Esophagus (tissue), 2 donors: ENCODE measurements at regions not wholly inside any gene's neighbourhood (a gene's known extent, or its start where the extent isn't known, plus 50 kb on each side); places are given as distances from the start of the nearest gene placed in this dataset.

ENCODE experiments used
- H3K27ac ChIP-seq, 2 donors: one replicate each; pipeline ENCODE4 v1.5.1; 2013; ENCODE audit warnings: low read depth in 2 of 2, mild to moderate bottlenecking in 2 of 2, inconsistent platforms in 1 of 2, low read length in 1 of 2, moderate library complexity in 1 of 2
- H3K27me3 ChIP-seq, 2 donors: one replicate each; pipeline ENCODE4 v1.6.1; 2013; ENCODE audit warnings: low read length in 2 of 2, control low read depth in 1 of 2, mild to moderate bottlenecking in 1 of 2; ENCODE audit not compliant: insufficient read depth in 2 of 2, control insufficient read depth in 1 of 2
- H3K36me3 ChIP-seq, 2 donors: one replicate each; pipeline ENCODE4 v1.6.1; 2013; ENCODE audit warnings: low read length in 1 of 2; ENCODE audit not compliant: control insufficient read depth in 2 of 2, insufficient read depth in 2 of 2
- H3K4me1 ChIP-seq, 2 donors: one replicate each; pipeline ENCODE4 v1.6.1; 2013; ENCODE audit warnings: low read length in 1 of 2; ENCODE audit not compliant: control insufficient read depth in 2 of 2, insufficient read depth in 2 of 2
- H3K4me3 ChIP-seq, 2 donors: one replicate each; pipeline ENCODE4 v1.5.1; 2013; ENCODE audit warnings: low read length in 2 of 2, mild to moderate bottlenecking in 2 of 2, low read depth in 1 of 2, moderate library complexity in 1 of 2
- H3K9me3 ChIP-seq, 2 donors: one replicate each; pipeline ENCODE4 v1.6.1; 2013; ENCODE audit warnings: mild to moderate bottlenecking in 2 of 2, low read depth in 1 of 2, low read length in 1 of 2, moderate library complexity in 1 of 2; ENCODE audit not compliant: control insufficient read depth in 2 of 2, insufficient read depth in 1 of 2
- WGBS, 2 donors: extraction: QIAGEN DNeasy Blood & Tissue Kit; methylation state at CpG; one replicate each; pipeline ENCODE4 v1.1.7; 2013; 5-methylcytosine and 5-hydroxymethylcytosine counted together
- donor health status: healthy with polysubstance abuse.
- donor health status: Bipolar disorder and iron deficiency.

DNA sequence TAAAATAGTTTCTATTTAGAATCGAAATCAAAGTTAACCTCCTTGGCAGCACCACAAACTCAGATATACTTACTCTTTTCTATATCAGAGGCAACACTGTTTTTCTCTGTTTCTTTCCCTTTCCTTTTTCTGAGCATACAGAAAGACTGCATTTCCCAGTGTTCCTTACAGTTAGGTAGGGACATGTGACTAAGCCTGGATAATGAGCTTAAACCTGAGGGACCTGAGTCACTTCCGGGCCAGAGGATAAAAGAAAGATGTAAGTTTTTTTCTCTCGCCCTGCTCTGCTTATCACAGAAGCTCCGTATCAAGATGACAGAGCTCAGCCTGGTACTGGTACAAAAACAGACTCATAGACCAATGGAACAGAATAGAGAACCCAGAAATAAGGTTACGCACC, 531.9 kb downstream of the KLF12 start:
- no peak overlapping the region for H3K4me3 ChIP-seq
- H3K27ac ChIP-seq = no peak overlapping the region
- no peaks in the 10 kb centered on the region for H3K4me1 ChIP-seq
- H3K36me3 ChIP-seq = no peaks in the 10 kb centered on the region
- WGBS, 2 donors = 73 to 75% methylated on average over 5 of the region's 5 CpGs
- no peaks in the 10 kb centered on the region for H3K9me3 ChIP-seq
- no peaks in the 10 kb centered on the region for H3K27me3 ChIP-seq

DNA sequence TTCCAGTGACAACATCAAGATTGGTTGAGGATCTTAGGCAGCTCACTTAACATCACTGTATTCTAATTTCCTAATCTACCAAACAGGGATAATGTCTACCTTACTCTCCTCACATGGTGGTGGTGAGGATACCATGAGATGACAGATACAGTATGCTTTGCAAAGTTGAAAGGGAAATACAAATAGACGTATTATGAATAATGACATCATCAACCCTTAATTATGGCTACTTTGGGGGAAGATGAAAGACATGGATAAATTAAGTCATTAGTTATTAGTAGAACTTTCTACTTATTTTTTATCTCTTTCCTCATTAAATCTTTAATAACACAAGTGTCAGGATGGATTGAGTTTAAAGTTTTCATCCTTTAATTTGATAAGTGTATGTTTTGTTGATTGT, 532.5 kb downstream of the KLF12 start:
- 81 to 83% methylated on average over 1 of the region's 1 CpG for WGBS, 2 donors
- H3K4me1 ChIP-seq = no peaks in the 10 kb centered on the region
- H3K36me3 ChIP-seq = no peaks in the 10 kb centered on the region
- no peak overlapping the region for H3K27ac ChIP-seq
- no peaks in the 10 kb centered on the region for H3K9me3 ChIP-seq
- H3K4me3 ChIP-seq = no peak overlapping the region
- H3K27me3 ChIP-seq = no peaks in the 10 kb centered on the region

DNA sequence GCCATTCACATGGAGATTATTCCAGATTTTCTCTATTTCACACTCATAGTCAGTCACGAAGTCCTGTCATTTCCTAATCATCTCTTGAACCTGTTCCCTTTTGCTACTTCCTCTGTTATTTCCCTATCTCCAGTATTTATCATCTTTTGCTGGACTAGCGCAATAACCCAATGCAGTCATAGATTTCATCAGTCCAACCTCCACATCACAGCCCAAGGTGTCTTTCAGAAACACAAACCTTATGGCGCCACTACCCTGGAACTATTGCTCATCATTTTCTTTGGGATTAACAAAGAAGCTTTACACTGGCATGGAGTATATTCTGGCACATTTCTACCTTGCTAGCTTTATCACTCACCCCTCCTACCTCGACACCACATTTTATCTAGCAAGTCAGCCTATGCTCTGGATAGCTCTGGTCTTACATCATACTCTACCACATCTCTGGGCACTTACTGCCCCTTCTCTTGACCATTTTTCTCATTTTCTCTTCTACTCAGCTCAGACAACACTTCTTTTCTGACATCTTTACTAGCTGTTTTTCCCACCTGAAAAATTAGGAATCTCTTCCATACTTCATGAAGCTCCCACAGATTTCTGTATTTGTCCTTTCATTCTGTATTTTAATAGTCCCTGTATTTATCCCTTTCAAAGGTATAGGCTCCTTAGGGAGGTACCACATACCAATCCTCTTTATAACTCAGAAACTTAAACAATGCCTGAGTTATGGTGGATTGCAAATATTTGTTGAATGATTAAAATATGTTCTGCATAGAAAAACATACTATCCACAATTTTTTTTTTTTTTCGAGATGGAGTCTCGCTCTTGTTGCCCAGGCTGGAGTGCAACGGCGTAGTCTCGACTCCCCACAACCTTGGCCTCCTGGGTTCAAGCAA, 534.7 kb downstream of the KLF12 start:
- no peaks in the 10 kb centered on the region for H3K27me3 ChIP-seq
- no peaks in the 10 kb centered on the region for H3K36me3 ChIP-seq
- H3K4me3 ChIP-seq = no peak overlapping the region
- H3K27ac ChIP-seq = no peak overlapping the region
- H3K4me1 ChIP-seq = no peaks in the 10 kb centered on the region
- 88 to 89% methylated on average over 9 of the region's 9 CpGs for WGBS, 2 donors
- no peaks in the 10 kb centered on the region for H3K9me3 ChIP-seq

DNA sequence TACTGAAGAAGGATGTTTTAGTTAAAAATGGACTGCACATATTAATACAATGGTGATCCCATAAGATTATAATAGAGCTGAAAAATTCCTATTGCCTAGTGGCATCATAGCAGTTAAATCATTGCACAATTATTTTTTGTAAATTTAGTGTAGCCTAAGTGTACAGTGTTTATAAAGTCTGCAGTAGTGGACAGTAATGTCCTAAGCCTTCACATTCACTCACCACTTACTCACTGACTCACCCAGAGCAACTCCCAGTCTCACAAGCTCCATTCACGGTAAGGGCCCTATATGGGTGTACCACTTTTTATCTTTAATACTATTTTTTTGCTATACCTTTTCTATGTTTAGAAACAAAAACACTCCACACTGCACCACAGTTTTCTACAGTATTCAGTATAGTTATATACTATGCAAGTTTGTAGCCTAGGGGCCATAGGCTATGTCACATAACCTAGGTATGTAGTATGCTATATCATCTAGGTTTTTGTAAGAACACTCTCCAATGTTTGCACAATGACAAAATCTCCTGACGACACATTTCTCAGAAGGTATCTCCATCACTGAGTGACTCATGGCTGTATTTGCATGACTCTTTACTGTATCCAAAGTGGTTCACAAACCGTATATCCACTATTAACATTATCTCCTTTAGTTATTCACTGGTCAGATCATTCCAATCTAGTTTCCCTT, 536.0 kb downstream of the KLF12 start:
- Histone ChIP-seq H3K27me3 (no peaks in the 10 kb centered on the region), H3K4me1 (no peaks in the 10 kb centered on the region), H3K27ac (no peak overlapping the region), H3K4me3 (no peak overlapping the region), H3K36me3 (no peaks in the 10 kb centered on the region), H3K9me3 (no peaks in the 10 kb centered on the region)
- 52 to 65% methylated on average over 3 of the region's 3 CpGs for WGBS, 2 donors

DNA sequence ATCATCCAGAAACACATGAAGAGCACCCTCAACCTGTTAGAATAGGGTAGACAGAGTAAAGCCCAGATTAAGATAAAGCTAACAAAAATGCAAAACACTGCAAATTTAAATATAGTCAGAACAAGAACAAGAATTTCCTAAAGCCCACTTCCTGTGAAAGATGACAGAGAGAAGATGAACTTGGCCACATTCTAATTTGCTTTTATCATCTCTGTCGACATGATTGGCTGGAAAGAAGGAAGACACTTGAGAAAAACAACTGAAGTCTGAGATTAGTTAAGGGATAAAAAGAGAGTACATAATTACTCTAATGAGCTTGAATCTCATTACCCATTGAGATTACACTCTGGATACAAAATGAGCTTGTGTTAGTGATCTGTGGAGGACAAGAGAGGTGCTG, 537.6 kb downstream of the KLF5 start:
- H3K27me3 ChIP-seq = no peaks in the 10 kb centered on the region
- H3K4me3 ChIP-seq = no peak overlapping the region
- no peaks in the 10 kb centered on the region for H3K9me3 ChIP-seq
- no peaks in the 10 kb centered on the region for H3K36me3 ChIP-seq
- H3K4me1 ChIP-seq = no peaks in the 10 kb centered on the region
- no peak overlapping the region for H3K27ac ChIP-seq
- WGBS, 2 donors = 59 to 75% methylated on average over 1 of the region's 1 CpG

DNA sequence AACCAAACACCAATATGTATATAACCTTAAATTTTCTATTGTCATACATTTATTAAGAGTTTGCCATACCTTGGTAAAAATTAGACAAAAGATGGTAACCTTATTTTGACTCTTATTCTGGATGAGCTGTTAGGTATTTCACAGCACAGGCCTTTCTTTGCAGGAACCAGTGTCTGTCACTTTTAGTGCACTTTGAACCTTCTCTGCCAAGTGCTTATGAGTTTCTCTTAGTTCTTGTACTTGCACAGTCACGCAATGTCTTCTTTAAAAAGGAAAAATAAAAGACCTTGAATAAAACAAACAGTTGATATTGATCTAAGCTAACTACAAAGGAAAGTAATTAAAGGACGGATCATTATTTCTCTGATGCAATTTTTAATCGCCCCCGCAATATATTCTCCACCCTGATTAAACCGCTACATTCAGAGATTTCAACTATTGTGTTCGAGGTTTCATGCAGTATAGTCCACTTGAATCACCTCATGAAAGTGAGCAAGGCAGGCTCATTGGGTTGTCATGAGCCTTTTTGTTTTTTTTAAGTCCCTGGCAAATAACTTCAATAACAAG, 534.5 kb downstream of the KLF5 start:
- WGBS, 2 donors = 51 to 54% methylated on average over 6 of the region's 6 CpGs
- Histone ChIP-seq H3K27me3 (no peaks in the 10 kb centered on the region), H3K4me1 (no peaks in the 10 kb centered on the region), H3K27ac (no peak overlapping the region), H3K4me3 (no peak overlapping the region), H3K36me3 (no peaks in the 10 kb centered on the region), H3K9me3 (no peaks in the 10 kb centered on the region)

DNA sequence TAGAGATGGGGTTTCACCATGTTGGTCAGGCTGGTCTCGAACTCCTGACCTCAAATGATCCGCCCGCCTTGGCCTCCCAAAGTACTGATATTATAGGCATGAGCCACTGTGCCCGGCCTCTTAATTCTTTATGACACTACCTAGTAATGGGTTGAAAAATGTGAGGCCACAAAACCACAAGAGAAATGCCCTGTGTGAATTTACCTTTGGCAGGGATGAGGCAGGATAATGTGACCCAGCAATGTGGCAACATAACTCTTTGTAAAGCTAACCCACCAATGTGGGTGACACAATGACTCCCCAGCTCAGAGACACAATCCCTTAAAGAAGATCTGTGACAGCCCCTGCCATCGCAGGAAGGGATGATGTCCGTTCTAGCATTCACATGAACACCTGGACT, 533.1 kb downstream of the KLF5 start:
- H3K36me3 ChIP-seq = no peaks in the 10 kb centered on the region
- H3K27ac ChIP-seq = no peak overlapping the region
- no peaks in the 10 kb centered on the region for H3K27me3 ChIP-seq
- H3K4me3 ChIP-seq = no peak overlapping the region
- H3K9me3 ChIP-seq = no peaks in the 10 kb centered on the region
- 91 to 95% methylated on average over 6 of the region's 6 CpGs for WGBS, 2 donors
- H3K4me1 ChIP-seq = no peaks in the 10 kb centered on the region

DNA sequence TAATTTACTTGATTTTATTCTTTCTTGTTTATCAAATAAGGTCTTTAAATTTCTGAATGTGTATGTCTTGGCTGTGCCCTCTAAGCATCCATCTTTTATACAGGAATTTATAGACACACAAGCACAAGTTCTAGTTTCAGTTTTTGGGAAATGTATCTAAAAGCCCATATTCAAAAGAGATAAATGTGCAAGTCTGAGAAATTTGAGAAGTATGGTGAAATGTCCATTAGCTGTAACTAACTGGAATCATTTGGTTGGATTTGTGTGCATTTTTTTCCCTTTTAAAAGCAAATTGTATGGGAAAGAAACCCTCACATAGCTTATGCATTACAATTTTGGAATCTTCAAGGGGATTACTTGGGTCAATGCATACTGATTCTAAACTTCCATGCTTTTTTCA, 532.0 kb downstream of the KLF5 start:
- no peak overlapping the region for H3K27ac ChIP-seq
- H3K4me1 ChIP-seq = no peaks in the 10 kb centered on the region
- H3K36me3 ChIP-seq = no peaks in the 10 kb centered on the region
- H3K9me3 ChIP-seq = no peaks in the 10 kb centered on the region
- H3K4me3 ChIP-seq = no peak overlapping the region
- H3K27me3 ChIP-seq = no peaks in the 10 kb centered on the region

DNA sequence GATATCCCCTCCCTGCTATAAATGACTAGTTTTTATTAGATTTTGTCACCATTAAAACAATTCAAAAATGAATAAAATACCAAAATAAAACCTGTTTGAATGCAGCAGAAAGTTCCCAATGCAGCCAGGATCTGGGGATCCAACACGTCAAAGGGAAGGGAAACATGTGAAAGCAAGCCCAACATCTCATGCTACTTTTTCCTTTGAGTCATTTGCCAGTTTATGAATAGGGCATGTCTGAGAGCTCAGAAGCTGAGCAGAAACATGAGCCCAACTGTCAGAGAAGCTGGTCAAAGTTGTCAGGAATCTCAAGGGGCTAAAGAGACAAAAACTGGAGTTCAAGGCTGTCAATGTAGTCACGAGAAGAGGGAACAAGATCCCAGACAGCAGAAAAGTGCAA, 526.4 kb downstream of the KLF5 start:
- Histone ChIP-seq H3K36me3 (no peaks in the 10 kb centered on the region), H3K4me1 (no peaks in the 10 kb centered on the region), H3K4me3 (no peak overlapping the region), H3K27me3 (no peaks in the 10 kb centered on the region), H3K9me3 (no peaks in the 10 kb centered on the region), H3K27ac (no peak overlapping the region)
- WGBS, 2 donors = 62 to 86% methylated on average over 2 of the region's 2 CpGs
